ENCODE measurements at regions not wholly inside any gene's neighbourhood (a gene's known extent, or its start where the extent isn't known, plus 50 kb on each side); places are given as distances from the start of the nearest gene placed in this dataset.

- no peak for TF ChIP-seq YY1 (IDR thresholded peaks at IDR 0.05; ENCODE audit: insufficient read depth, insufficient read length)
- TF ChIP-seq ZNF274 (IDR thresholded peaks at IDR 0.05; ENCODE audit: low read depth, low read length): no peak
- no peak for TF ChIP-seq SUZ12 (IDR thresholded peaks at IDR 0.05; ENCODE audit: extremely low read depth, insufficient read depth, insufficient read length)
- DNase-seq (ENCODE audit: low read depth, low spot score): no peak
- Histone ChIP-seq H3K4me3 (ENCODE audit: insufficient read length, low read depth) (no peak overlapping the region), H3K4me1 (ENCODE audit: insufficient read depth, insufficient read length) (no peaks in the 10 kb centered on the region), H3K9me3 (ENCODE audit: insufficient read depth, low read length) (no peaks in the 10 kb centered on the region), H3K27me3 (ENCODE audit: insufficient read depth, insufficient read length) (no peaks in the 10 kb centered on the region), H3K36me3 (ENCODE audit: insufficient read depth, insufficient read length, low read length) (no peaks in the 10 kb centered on the region), H3K9ac (ENCODE audit: insufficient read length, low read depth) (no peak overlapping the region)
Observed at GRCh38 chr4:28241021-28241420, 1380.4 kb downstream of the STIM2 start.

- Histone ChIP-seq H3K4me1 (ENCODE audit: insufficient read depth, insufficient read length) (no peaks in the 10 kb centered on the region), H3K9me3 (ENCODE audit: insufficient read depth, low read length) (no peaks in the 10 kb centered on the region), H3K4me3 (ENCODE audit: insufficient read length, low read depth) (no peak overlapping the region), H3K9ac (ENCODE audit: insufficient read length, low read depth) (no peak overlapping the region), H3K36me3 (ENCODE audit: insufficient read depth, insufficient read length, low read length) (no peaks in the 10 kb centered on the region), H3K27me3 (ENCODE audit: insufficient read depth, insufficient read length) (no peaks in the 10 kb centered on the region)
- no peak for DNase-seq (ENCODE audit: low read depth, low spot score)
- TF ChIP-seq SUZ12 (IDR thresholded peaks at IDR 0.05; ENCODE audit: extremely low read depth, insufficient read depth, insufficient read length): no peak
Observed at GRCh38 chr4:28247805-28248204, 1387.2 kb downstream of the STIM2 start.

- no peak for DNase-seq (ENCODE audit: low read depth, low spot score)
- no peaks in the 10 kb centered on the region for H3K9me3 ChIP-seq (ENCODE audit: insufficient read depth, low read length)
- TF ChIP-seq YY1 (IDR thresholded peaks at IDR 0.05; ENCODE audit: insufficient read depth, insufficient read length) (no peak), ZNF274 (IDR thresholded peaks at IDR 0.05; ENCODE audit: low read depth, low read length) (no peak), SUZ12 (IDR thresholded peaks at IDR 0.05; ENCODE audit: extremely low read depth, insufficient read depth, insufficient read length) (no peak)
- H3K36me3 ChIP-seq (ENCODE audit: insufficient read depth, insufficient read length, low read length): no peaks in the 10 kb centered on the region
- no peaks in the 10 kb centered on the region for H3K27me3 ChIP-seq (ENCODE audit: insufficient read depth, insufficient read length)
- no peaks in the 10 kb centered on the region for H3K4me1 ChIP-seq (ENCODE audit: insufficient read depth, insufficient read length)
- H3K4me3 ChIP-seq (ENCODE audit: insufficient read length, low read depth): no peak overlapping the region
- no peak overlapping the region for H3K9ac ChIP-seq (ENCODE audit: insufficient read length, low read depth)
Observed at GRCh38 chr4:28248269-28248668, 1387.6 kb downstream of the STIM2 start.

- Histone ChIP-seq H3K9ac (ENCODE audit: insufficient read length, low read depth) (no peak overlapping the region), H3K4me3 (ENCODE audit: insufficient read length, low read depth) (no peak overlapping the region), H3K27me3 (ENCODE audit: insufficient read depth, insufficient read length) (no peaks in the 10 kb centered on the region), H3K9me3 (ENCODE audit: insufficient read depth, low read length) (no peaks in the 10 kb centered on the region), H3K4me1 (ENCODE audit: insufficient read depth, insufficient read length) (no peaks in the 10 kb centered on the region), H3K36me3 (ENCODE audit: insufficient read depth, insufficient read length, low read length) (no peaks in the 10 kb centered on the region)
- TF ChIP-seq SUZ12 (IDR thresholded peaks at IDR 0.05; ENCODE audit: extremely low read depth, insufficient read depth, insufficient read length) (no peak), ZNF274 (IDR thresholded peaks at IDR 0.05; ENCODE audit: low read depth, low read length) (no peak), YY1 (IDR thresholded peaks at IDR 0.05; ENCODE audit: insufficient read depth, insufficient read length) (no peak)
- no peak for DNase-seq (ENCODE audit: low read depth, low spot score)
Observed at GRCh38 chr4:28250646-28251045, 1390.0 kb downstream of the STIM2 start.

- TF ChIP-seq YY1 (IDR thresholded peaks at IDR 0.05; ENCODE audit: insufficient read depth, insufficient read length) (no peak), ZNF274 (IDR thresholded peaks at IDR 0.05; ENCODE audit: low read depth, low read length) (no peak), SUZ12 (IDR thresholded peaks at IDR 0.05; ENCODE audit: extremely low read depth, insufficient read depth, insufficient read length) (no peak)
- Histone ChIP-seq H3K9me3 (ENCODE audit: insufficient read depth, low read length) (no peaks in the 10 kb centered on the region), H3K4me3 (ENCODE audit: insufficient read length, low read depth) (no peak overlapping the region)
Observed at GRCh38 chr4:28251831-28252230, 1391.2 kb downstream of the STIM2 start.

GRCh38 chr4:28254003-28254402 is 1393.4 kb downstream of the STIM2 start:
- no peak overlapping the region for H3K9ac ChIP-seq (ENCODE audit: insufficient read length, low read depth)
- no peaks in the 10 kb centered on the region for H3K36me3 ChIP-seq (ENCODE audit: insufficient read depth, insufficient read length, low read length)
- TF ChIP-seq ZNF274 (IDR thresholded peaks at IDR 0.05; ENCODE audit: low read depth, low read length) (no peak), SUZ12 (IDR thresholded peaks at IDR 0.05; ENCODE audit: extremely low read depth, insufficient read depth, insufficient read length) (no peak), YY1 (IDR thresholded peaks at IDR 0.05; ENCODE audit: insufficient read depth, insufficient read length) (no peak)
- H3K4me1 ChIP-seq (ENCODE audit: insufficient read depth, insufficient read length): no peaks in the 10 kb centered on the region
- H3K4me3 ChIP-seq (ENCODE audit: insufficient read length, low read depth): no peak overlapping the region
- H3K9me3 ChIP-seq (ENCODE audit: insufficient read depth, low read length): no peaks in the 10 kb centered on the region
- no peak for DNase-seq (ENCODE audit: low read depth, low spot score)
- H3K27me3 ChIP-seq (ENCODE audit: insufficient read depth, insufficient read length): no peaks in the 10 kb centered on the region

More at GRCh38 chr4:28251831-28252230, 1391.2 kb downstream of the STIM2 start:
- DNase-seq (ENCODE audit: low read depth, low spot score): no peak
- Histone ChIP-seq H3K9ac (ENCODE audit: insufficient read length, low read depth) (no peak overlapping the region), H3K4me1 (ENCODE audit: insufficient read depth, insufficient read length) (no peaks in the 10 kb centered on the region), H3K36me3 (ENCODE audit: insufficient read depth, insufficient read length, low read length) (no peaks in the 10 kb centered on the region), H3K27me3 (ENCODE audit: insufficient read depth, insufficient read length) (no peaks in the 10 kb centered on the region)

- DNase-seq (ENCODE audit: low read depth, low spot score): no peak
- H3K4me1 ChIP-seq (ENCODE audit: insufficient read depth, insufficient read length): no peaks in the 10 kb centered on the region
- H3K27me3 ChIP-seq (ENCODE audit: insufficient read depth, insufficient read length): no peaks in the 10 kb centered on the region
- no peak overlapping the region for H3K9ac ChIP-seq (ENCODE audit: insufficient read length, low read depth)
- no peaks in the 10 kb centered on the region for H3K9me3 ChIP-seq (ENCODE audit: insufficient read depth, low read length)
- H3K36me3 ChIP-seq (ENCODE audit: insufficient read depth, insufficient read length, low read length): no peaks in the 10 kb centered on the region
- no peak overlapping the region for H3K4me3 ChIP-seq (ENCODE audit: insufficient read length, low read depth)
- TF ChIP-seq YY1 (IDR thresholded peaks at IDR 0.05; ENCODE audit: insufficient read depth, insufficient read length): no peak
- TF ChIP-seq ZNF274 (IDR thresholded peaks at IDR 0.05; ENCODE audit: low read depth, low read length): no peak
- no peak for TF ChIP-seq SUZ12 (IDR thresholded peaks at IDR 0.05; ENCODE audit: extremely low read depth, insufficient read depth, insufficient read length)
Observed at GRCh38 chr4:28256295-28256694, 1395.7 kb downstream of the STIM2 start.

GRCh38 chr4:28259951-28260350 is 1399.3 kb downstream of the STIM2 start:
- Histone ChIP-seq H3K4me1 (ENCODE audit: insufficient read depth, insufficient read length) (no peaks in the 10 kb centered on the region), H3K27me3 (ENCODE audit: insufficient read depth, insufficient read length) (no peaks in the 10 kb centered on the region), H3K9ac (ENCODE audit: insufficient read length, low read depth) (no peak overlapping the region), H3K4me3 (ENCODE audit: insufficient read length, low read depth) (no peak overlapping the region), H3K9me3 (ENCODE audit: insufficient read depth, low read length) (no peaks in the 10 kb centered on the region), H3K36me3 (ENCODE audit: insufficient read depth, insufficient read length, low read length) (no peaks in the 10 kb centered on the region)
- DNase-seq (ENCODE audit: low read depth, low spot score): no peak
- TF ChIP-seq ZNF274 (IDR thresholded peaks at IDR 0.05; ENCODE audit: low read depth, low read length) (no peak), YY1 (IDR thresholded peaks at IDR 0.05; ENCODE audit: insufficient read depth, insufficient read length) (no peak), SUZ12 (IDR thresholded peaks at IDR 0.05; ENCODE audit: extremely low read depth, insufficient read depth, insufficient read length) (no peak)

Measured in NT2/D1 (cell line).